ENCODE measurements at regions not wholly inside any gene's neighbourhood (a gene's known extent, or its start where the extent isn't known, plus 50 kb on each side); places are given as distances from the start of the nearest gene placed in this dataset.
A peak's percentile ranks its signal among the peaks of the same experiment; 100 is the strongest.

- TF ChIP-seq ZBTB33 (IDR thresholded peaks at IDR 0.05; ENCODE audit: extremely low read depth, insufficient replicate concordance, low read length) (no peak), FOSL1 (IDR thresholded peaks at IDR 0.05; ENCODE audit: low read depth) (no peak), EGR1 (IDR thresholded peaks at IDR 0.05; ENCODE audit: low read depth) (no peak), CBX3 (IDR thresholded peaks at IDR 0.05; ENCODE audit: low read depth) (no peak), SRF (IDR thresholded peaks at IDR 0.05; ENCODE audit: low read depth) (no peak), SP1 (IDR thresholded peaks at IDR 0.05; ENCODE audit: low read depth) (no peak), EZH2phosphoT487 (IDR thresholded peaks at IDR 0.05; ENCODE audit: borderline replicate concordance) (no peak), EZH2 (IDR thresholded peaks at IDR 0.05) (no peak)
Observed at GRCh38 chrY:19456855-19457448, 287.6 kb downstream of the KDM5D start (continued).

GRCh38 chrY:19433059-19433458 lies 311.5 kb downstream of the KDM5D start:
- CTCF ChIA-PET = no interaction called here
- H2AFZ ChIP-seq (ENCODE audit: low read depth, low read length, poor library complexity, severe bottlenecking) = no peak overlapping the region
- peak; percentile 1 for DNase-seq (ENCODE audit: low read depth, low spot score)
- H3K27ac ChIP-seq (ENCODE audit: low read depth, low read length) = no peak overlapping the region
- H3K9me2 ChIP-seq (ENCODE audit: insufficient read depth) = no peaks in the 10 kb centered on the region
- ATAC-seq = no peak
- H3K4me3 ChIP-seq (replicated peaks in 1 of 2; ENCODE audit: low read depth in 1 of 2, low read length in 2 of 2) = no peak overlapping the region
- no peaks in the 10 kb centered on the region for H3K36me3 ChIP-seq (ENCODE audit: control insufficient read depth in 1 of 2, insufficient read depth in 2 of 2, low read length in 2 of 2)
- H4K20me1 ChIP-seq (ENCODE audit: insufficient read depth) = no peaks in the 10 kb centered on the region
- no TSS peak for BruUV-seq (replicated peaks)
- intact Hi-C loops (cut with micrococcal nuclease) = no loop called here
- H3K9me3 ChIP-seq (ENCODE audit: control insufficient read depth in 1 of 2, insufficient read depth in 1 of 2, low read depth in 1 of 2, low read length in 2 of 2) = no peaks in the 10 kb centered on the region
- H3K4me1 ChIP-seq (ENCODE audit: control insufficient read depth in 1 of 2, insufficient read depth in 2 of 2, low read length in 2 of 2) = no peaks in the 10 kb centered on the region
- TF ChIP-seq, protein P1, sequence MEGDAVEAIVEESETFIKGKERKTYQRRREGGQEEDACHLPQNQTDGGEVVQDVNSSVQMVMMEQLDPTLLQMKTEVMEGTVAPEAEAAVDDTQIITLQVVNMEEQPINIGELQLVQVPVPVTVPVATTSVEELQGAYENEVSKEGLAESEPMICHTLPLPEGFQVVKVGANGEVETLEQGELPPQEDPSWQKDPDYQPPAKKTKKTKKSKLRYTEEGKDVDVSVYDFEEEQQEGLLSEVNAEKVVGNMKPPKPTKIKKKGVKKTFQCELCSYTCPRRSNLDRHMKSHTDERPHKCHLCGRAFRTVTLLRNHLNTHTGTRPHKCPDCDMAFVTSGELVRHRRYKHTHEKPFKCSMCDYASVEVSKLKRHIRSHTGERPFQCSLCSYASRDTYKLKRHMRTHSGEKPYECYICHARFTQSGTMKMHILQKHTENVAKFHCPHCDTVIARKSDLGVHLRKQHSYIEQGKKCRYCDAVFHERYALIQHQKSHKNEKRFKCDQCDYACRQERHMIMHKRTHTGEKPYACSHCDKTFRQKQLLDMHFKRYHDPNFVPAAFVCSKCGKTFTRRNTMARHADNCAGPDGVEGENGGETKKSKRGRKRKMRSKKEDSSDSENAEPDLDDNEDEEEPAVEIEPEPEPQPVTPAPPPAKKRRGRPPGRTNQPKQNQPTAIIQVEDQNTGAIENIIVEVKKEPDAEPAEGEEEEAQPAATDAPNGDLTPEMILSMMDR (IDR thresholded peaks at IDR 0.05 in 2 of 3, conservative IDR thresholded peaks at IDR 0.05 in 1 of 3; ENCODE audit: borderline replicate concordance in 1 of 3, insufficient read depth in 1 of 3, low read depth in 2 of 3, low read length in 2 of 3) = peak in 1 of 3 experiments; percentile 25; a peak in 2 of 6 replicates
- TF ChIP-seq MAX (IDR thresholded peaks at IDR 0.05) (no peak), RAD21 (IDR thresholded peaks at IDR 0.05; ENCODE audit: low read depth) (peak; percentile 15; the same call in 1 of the 2 replicates)
- H3K4me2 ChIP-seq (ENCODE audit: low read length) = no peak overlapping the region
- no peaks in the 10 kb centered on the region for H3K79me2 ChIP-seq (ENCODE audit: insufficient read depth, low read length)
- no peaks in the 10 kb centered on the region for H3K27me3 ChIP-seq (ENCODE audit: insufficient read depth, low read length)
- H3K9ac ChIP-seq (ENCODE audit: low read length) = no peak overlapping the region
- POLR2A ChIA-PET = no interaction called here
- RAD21 ChIA-PET (ENCODE audit: low non-redundant PET in 1 of 2, low total read pairs in 2 of 2, uncharacterized antibody in 2 of 2, unreplicated experiment in 2 of 2) = no interaction called here
